NCI-H82 (cell line): ENCODE measurements at regions not wholly inside any gene's neighbourhood (a gene's known extent, or its start where the extent isn't known, plus 50 kb on each side); places are given as distances from the start of the nearest gene placed in this dataset.

Experiments
- DNase-seq: peaks from one replicate; lab custom pipeline; 2025; lab: John Stamatoyannopoulos, UW

- DNase-seq: no peak
Measured at GRCh38 chr13:83219832-83220231, 662.4 kb downstream of the SLITRK1 start.

GRCh38 chr13:83216479-83217245, 665.6 kb downstream of the SLITRK1 start:
- no peak for DNase-seq

GRCh38 chr13:83215627-83216026, 666.6 kb downstream of the SLITRK1 start:
- no peak for DNase-seq

GRCh38 chr13:83214452-83214851, 667.8 kb downstream of the SLITRK1 start:
- DNase-seq: no peak

GRCh38 chr13:83211301-83211700, 671.0 kb downstream of the SLITRK1 start:
- no peak for DNase-seq

DNA sequence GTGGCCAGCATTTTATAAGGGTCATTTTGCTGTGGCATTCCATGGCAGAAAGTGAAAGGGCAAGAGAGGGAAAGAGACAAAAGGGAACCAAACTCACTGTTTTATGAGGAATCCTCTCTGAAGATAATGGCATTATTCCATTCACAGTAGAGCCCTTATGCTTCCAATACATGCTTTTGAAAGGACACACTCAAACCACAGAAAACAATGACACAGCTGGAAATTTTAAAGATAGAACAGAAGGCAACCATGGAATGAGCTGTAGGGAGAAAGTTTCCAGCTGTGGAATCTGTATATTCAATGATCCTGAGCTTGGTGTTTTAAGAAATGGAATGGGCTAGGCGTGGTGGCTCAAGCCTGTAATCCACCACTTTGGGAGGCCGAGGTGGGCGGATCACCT, 677.4 kb downstream of the SLITRK1 start:
- no peak for DNase-seq

DNA sequence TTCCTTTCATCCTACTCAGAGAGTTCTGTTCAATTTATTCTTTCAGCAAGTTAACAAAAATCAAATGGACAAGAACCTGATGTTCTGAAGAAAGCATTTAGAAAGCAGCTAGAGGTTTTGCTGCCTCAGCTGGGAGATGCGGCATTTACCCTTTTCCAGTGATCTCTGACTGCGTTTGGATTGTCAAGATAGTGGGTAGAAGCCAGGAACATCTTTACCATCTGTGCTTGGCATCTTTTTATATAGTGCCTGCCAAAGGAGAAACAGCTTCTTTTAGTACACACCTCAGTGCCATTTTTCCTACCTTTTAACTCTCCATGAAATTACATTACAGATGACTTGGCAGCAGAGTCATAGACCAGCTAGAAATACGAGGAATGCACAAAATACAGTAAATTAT, 680.8 kb downstream of the SLITRK1 start:
- DNase-seq: no peak

DNA sequence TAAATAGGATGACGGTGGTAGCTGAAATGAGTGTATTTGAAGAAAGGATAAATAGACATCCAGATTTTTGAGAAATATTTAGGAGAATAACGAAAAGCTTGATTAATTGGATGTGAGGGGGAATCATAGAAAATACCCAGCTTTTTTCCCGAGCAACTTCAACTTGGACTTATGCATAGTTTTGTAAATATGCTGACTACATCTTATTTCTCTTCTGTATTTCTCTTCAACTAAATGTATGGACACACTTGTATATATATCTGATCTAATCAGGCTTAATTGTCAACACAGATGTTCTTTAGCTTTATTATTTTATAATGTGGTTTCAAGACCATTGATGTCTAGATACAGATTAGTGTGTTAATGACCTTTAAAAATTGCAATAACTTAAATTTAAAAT, 685.0 kb downstream of the SLITRK1 start:
- no peak for DNase-seq

DNA sequence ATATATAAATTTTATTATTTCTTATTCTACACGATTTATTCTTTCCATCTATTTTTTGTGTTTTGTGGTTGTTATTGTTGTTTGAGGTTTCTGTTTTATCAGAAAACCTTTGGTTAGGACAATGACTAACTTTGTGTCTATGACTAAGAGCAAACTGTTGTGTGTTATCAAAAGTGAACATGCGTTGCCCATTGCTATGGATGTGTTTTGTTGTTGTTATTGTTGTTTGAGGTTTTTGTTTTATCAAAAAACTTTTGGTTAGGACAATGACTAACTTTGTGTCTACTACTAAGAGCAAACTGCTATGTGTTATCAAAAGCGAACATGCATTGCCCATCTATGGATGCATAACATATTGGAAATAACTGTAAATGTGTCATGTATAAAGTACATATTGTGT, 692.3 kb downstream of the SLITRK1 start:
- no peak for DNase-seq

- no peak for DNase-seq
Measured at GRCh38 chr13:83184819-83185218, 697.5 kb downstream of the SLITRK1 start.

DNA sequence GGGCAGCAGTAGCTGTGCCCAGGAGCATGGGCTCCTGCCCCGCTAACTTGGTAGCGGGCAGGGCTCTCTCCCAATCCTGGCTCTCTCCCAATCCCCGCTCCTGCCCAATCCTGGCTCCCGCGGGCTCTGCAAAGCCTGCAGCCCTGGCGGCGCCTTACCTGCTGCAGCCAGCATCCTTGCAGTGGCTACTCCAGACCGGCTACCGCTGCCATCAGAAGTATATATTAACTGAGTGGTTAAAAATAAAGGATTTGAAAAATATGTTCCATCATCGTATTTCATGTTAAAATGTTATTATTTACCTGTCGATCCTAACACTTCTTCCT, 698.2 kb downstream of the SLITRK1 start:
- no peak for DNase-seq

- no peak for DNase-seq
Measured at GRCh38 chr13:83183439-83184149, 698.7 kb downstream of the SLITRK1 start.

DNA sequence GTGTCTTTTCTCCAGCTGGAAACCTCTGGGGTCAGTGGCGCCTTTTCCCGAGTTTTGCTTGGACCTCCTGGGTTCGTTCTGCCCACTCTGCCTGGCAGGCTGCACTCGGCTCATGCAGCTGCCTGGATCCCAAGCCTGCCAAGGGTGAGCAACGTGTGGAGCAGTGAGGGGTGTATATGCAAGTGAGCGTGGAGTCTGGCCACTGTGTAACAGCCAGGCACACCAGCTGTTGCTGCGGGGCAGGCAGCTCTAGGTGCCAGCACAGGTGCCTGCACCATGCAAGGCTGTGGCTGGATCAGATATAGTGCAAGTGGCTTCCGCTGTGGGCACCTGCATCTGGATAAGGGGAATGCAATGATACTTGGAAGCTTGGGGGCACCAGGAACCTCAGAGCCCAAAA, 699.4 kb downstream of the SLITRK1 start:
- DNase-seq: no peak

DNA sequence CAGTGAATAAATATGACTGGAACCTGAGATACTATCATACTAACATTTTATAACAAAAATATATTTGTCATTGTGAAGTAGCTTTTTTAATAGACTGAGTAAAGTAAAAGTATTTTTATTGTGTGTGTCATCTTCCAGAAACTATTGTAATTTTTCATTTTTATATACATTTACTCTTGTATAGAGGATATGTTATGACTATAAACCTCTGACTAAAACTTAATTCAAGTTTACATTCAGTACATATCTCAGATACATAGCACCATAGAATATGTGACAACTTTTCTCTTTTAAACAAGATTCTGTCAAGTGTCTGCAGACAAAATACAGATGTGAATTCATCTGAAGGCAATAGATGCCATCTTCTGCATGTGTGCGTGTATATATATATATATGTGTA, 704.3 kb downstream of the SLITRK1 start:
- no peak for DNase-seq

- no peak for DNase-seq
Measured at GRCh38 chr13:83168590-83168989, 713.7 kb downstream of the SLITRK1 start.

- DNase-seq: no peak
Measured at GRCh38 chr13:83167203-83167602, 715.1 kb downstream of the SLITRK1 start.

DNA sequence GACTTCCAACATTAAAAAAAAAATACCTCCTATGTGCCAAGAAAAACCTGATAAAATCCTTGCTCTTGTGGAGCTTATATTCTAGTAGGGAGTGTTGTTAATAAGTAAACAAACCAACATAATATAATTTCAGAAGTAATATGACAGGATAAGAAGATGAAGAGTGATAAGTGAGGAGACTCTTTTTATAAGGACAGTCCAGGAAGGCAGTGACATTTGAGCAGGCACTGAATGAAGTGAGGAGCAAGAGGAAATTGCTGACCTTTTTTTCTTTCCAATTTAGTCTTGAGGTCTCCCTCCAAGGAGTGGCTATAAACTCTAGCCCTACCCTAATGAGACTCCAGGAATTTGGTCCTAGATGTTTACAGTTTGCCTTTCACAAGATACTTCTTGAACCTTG, 715.7 kb downstream of the SLITRK1 start:
- no peak for DNase-seq

DNA sequence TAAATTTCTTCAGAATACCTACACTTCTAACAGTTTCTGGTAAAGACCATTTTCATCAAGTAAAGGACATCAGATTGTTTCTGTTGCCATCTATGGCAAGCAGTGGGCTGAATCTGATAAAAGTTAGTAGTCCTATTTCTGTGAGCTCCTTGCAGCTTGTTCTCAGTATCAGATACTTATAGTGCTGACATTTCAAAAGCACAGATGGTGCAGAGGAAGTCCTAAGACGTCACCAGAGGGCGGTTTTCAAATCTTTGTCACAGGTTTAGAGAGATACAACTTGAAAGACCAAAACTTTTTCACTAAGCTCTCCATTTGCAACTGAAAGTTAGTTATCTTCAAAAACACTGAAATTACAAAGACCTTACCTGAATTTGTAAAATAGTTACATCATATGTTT, 719.8 kb downstream of the SLITRK1 start:
- peak; percentile 63 for DNase-seq

GRCh38 chr13:83153848-83154247, 728.4 kb downstream of the SLITRK1 start:
- DNase-seq: no peak

DNA sequence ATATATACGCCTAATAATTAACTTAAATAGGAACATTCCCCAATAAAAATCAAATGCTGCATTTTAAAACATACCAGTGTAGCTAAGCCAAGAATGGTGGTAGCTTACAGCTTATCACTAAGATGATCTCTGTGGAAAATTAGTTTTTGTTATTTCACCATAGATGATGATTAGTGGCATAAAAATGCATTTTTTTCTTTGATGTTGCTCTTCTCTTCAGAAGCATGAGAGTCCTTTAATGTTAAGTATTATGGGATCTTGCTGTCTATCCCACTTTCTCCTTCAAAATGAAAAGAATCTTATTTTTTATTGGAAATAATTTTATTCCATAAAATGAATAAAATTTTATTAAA, 731.0 kb downstream of the SLITRK1 start:
- no peak for DNase-seq

- no peak for DNase-seq
Measured at GRCh38 chr13:83150616-83151307, 731.5 kb downstream of the SLITRK1 start.

- DNase-seq: no peak
Measured at GRCh38 chr13:83136660-83137059, 745.6 kb downstream of the SLITRK1 start.

GRCh38 chr13:83125791-83126190, 756.5 kb downstream of the SLITRK1 start:
- no peak for DNase-seq
